Brain microvascular endothelial cell (primary cell): ENCODE measurements at regions not wholly inside any gene's neighbourhood (a gene's known extent, or its start where the extent isn't known, plus 50 kb on each side); places are given as distances from the start of the nearest gene placed in this dataset.

ENCODE experiments used
- DNase-seq: peaks from one replicate; pipeline ENCODE4 v3.0.0-alpha.2; 2020
- H3K27ac ChIP-seq: fragments of 250-450 bp; sonication (Bioruptor Pico); 2 replicates; pipeline ENCODE4 v1.5.1; 2020; ENCODE audit warnings: mild to moderate bottlenecking, moderate library complexity
- H3K27me3 ChIP-seq: fragments of 250-450 bp; sonication (Bioruptor Pico); replicated peaks from 2 replicates; pipeline ENCODE4 v1.5.1; 2020; ENCODE audit warnings: mild to moderate bottlenecking
- H3K36me3 ChIP-seq: fragments of 250-450 bp; sonication (Bioruptor Pico); replicated peaks from 2 replicates; pipeline ENCODE4 v1.5.1; 2020; ENCODE audit warnings: mild to moderate bottlenecking
- H3K4me3 ChIP-seq: 2 replicates; pipeline ENCODE4 v1.5.1; 2011; ENCODE audit warnings: low read depth, mild to moderate bottlenecking, control low read depth, low read length, moderate library complexity
- CTCF ChIP-seq: IDR thresholded peaks from 2 replicates; pipeline ENCODE4 v1.5.1; 2011; ENCODE audit warnings: low read depth, mild to moderate bottlenecking, moderate library complexity, low read length, control low read depth, inconsistent platforms; ENCODE audit errors: missing control alignments
- in situ Hi-C: cut with HindIII; loops from 2 replicates; pipeline ENCODE4 v1.10.0; 2017; ENCODE audit warnings: low sequenced_read_pairs, low pct_ligation_motif_present

- no peak for TF ChIP-seq CTCF
- H3K27me3 ChIP-seq, result no peaks in the 10 kb centered on the region
- H3K36me3 ChIP-seq, result no peaks in the 10 kb centered on the region
- no peak overlapping the region for H3K4me3 ChIP-seq
- in situ Hi-C loops, result no loop called here
- no peak overlapping the region for H3K27ac ChIP-seq
- DNase-seq, result no peak
These were observed 392.6 kb downstream of the POM121L12 start for GRCh38 chr7:53428045-53428444.

- H3K4me3 ChIP-seq, result no peak overlapping the region
- no peaks in the 10 kb centered on the region for H3K27me3 ChIP-seq
- DNase-seq, result no peak
- in situ Hi-C loops, result no loop called here
- no peaks in the 10 kb centered on the region for H3K36me3 ChIP-seq
- H3K27ac ChIP-seq, result no peak overlapping the region
- TF ChIP-seq CTCF, result no peak
These were observed 396.5 kb downstream of the POM121L12 start for GRCh38 chr7:53431901-53432300.

- H3K27me3 ChIP-seq, result no peaks in the 10 kb centered on the region
- no peak for DNase-seq
- no peaks in the 10 kb centered on the region for H3K36me3 ChIP-seq
- no peak overlapping the region for H3K27ac ChIP-seq
- no peak overlapping the region for H3K4me3 ChIP-seq
- in situ Hi-C loops, result no loop called here
- TF ChIP-seq CTCF, result no peak
These were observed 401.9 kb downstream of the POM121L12 start for GRCh38 chr7:53437336-53437735.

- H3K36me3 ChIP-seq, result no peaks in the 10 kb centered on the region
- in situ Hi-C loops, result no loop called here
- DNase-seq, result no peak
These were observed 410.7 kb downstream of the POM121L12 start for GRCh38 chr7:53446170-53446569.

GRCh38 chr7:53458636-53459035 lies 423.2 kb downstream of the POM121L12 start:
- DNase-seq, result no peak
- in situ Hi-C loops, result no loop called here
- TF ChIP-seq CTCF, result no peak
- Histone ChIP-seq H3K4me3 (no peak overlapping the region), H3K27ac (no peak overlapping the region), H3K27me3 (no peaks in the 10 kb centered on the region), H3K36me3 (no peaks in the 10 kb centered on the region)

More at GRCh38 chr7:53446170-53446569, 410.7 kb downstream of the POM121L12 start:
- no peak for TF ChIP-seq CTCF
- Histone ChIP-seq H3K4me3 (no peak overlapping the region), H3K27ac (no peak overlapping the region), H3K27me3 (no peaks in the 10 kb centered on the region)

- Histone ChIP-seq H3K27ac (no peak overlapping the region), H3K4me3 (no peak overlapping the region), H3K27me3 (no peaks in the 10 kb centered on the region), H3K36me3 (no peaks in the 10 kb centered on the region)
- no peak for TF ChIP-seq CTCF
- in situ Hi-C loops, result no loop called here
- DNase-seq, result no peak
These were observed 430.9 kb downstream of the POM121L12 start for GRCh38 chr7:53466371-53466770.
